Thymus (tissue), 11 donors: ENCODE measurements at regions not wholly inside any gene's neighbourhood (a gene's known extent, or its start where the extent isn't known, plus 50 kb on each side); places are given as distances from the start of the nearest gene placed in this dataset.
"Not testable (repeated sequence)": the region's sequence is repeated elsewhere in the genome, so short reads cannot be mapped to it uniquely, and the experiment has no call there.

ENCODE experiments used
- DNase-seq, 9 donors: peaks; one replicate each; pipeline ENCODE4 v3.0.0-alpha.2; 2013; ENCODE audit warnings: low spot score in 9 of 9, low read depth in 6 of 9, missing footprints in 1 of 9
- H3K27ac ChIP-seq, 2 donors: one replicate each; pipeline ENCODE4 v1.5.1; 2013; ENCODE audit warnings: control low read depth in 1 of 2, low read depth in 1 of 2, low read length in 1 of 2, mild to moderate bottlenecking in 1 of 2, moderate library complexity in 1 of 2
- H3K27me3 ChIP-seq, 2 donors: one replicate each; pipeline ENCODE4 v1.5.1; 2013; ENCODE audit warnings: low read length in 1 of 2; ENCODE audit not compliant: control insufficient read depth in 2 of 2, insufficient read depth in 1 of 2
- H3K36me3 ChIP-seq, 2 donors: one replicate each; pipeline ENCODE4 v1.5.1; 2013; ENCODE audit warnings: low read length in 1 of 2, mild to moderate bottlenecking in 1 of 2, moderate library complexity in 1 of 2; ENCODE audit not compliant: control insufficient read depth in 2 of 2, insufficient read depth in 2 of 2
- H3K4me1 ChIP-seq, 2 donors: one replicate each; pipeline ENCODE4 v1.5.1; 2013; ENCODE audit warnings: low read length in 2 of 2; ENCODE audit not compliant: control insufficient read depth in 2 of 2, insufficient read depth in 2 of 2
- H3K4me3 ChIP-seq, 2 donors: one replicate each; pipeline ENCODE4 v1.5.1; 2013; ENCODE audit warnings: low read length in 2 of 2, control low read depth in 1 of 2, mild to moderate bottlenecking in 1 of 2
- H3K9me3 ChIP-seq, 2 donors: one replicate each; pipeline ENCODE4 v1.5.1; 2013; ENCODE audit warnings: low read length in 1 of 2, mild to moderate bottlenecking in 1 of 2; ENCODE audit not compliant: control insufficient read depth in 2 of 2, insufficient read depth in 1 of 2
- WGBS: extraction: QIAGEN DNeasy Blood & Tissue Kit; methylation state at CpG from one replicate; pipeline ENCODE4 v1.1.7; 2013; 5-methylcytosine and 5-hydroxymethylcytosine counted together
- donor health status: healthy.

DNA sequence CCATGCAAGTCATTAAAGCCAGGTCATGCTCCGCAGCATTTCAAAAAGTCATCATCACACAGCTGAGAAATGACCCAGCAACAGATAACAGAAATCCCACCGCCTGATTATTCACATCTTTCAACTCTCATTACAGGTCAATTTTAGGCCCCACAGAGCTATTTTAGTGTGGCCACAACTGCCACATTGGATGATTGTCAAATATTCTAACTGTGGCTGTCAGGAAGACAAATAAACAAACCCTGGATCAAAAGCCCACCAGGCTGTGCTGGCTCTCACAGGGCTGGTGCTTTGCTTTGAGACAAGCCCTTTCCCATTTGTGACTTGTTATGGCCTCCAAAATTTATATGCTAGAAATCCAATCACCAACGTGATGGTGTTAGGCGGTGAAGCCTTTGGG lies 117.6 kb upstream of the CDC14C start:
- Histone ChIP-seq H3K27me3 (no peaks in the 10 kb centered on the region), H3K4me3 (no peak overlapping the region), H3K9me3 (no peaks in the 10 kb centered on the region), H3K36me3 (no peaks in the 10 kb centered on the region), H3K27ac (no peak overlapping the region), H3K4me1 (no peaks in the 10 kb centered on the region)
- no peak for DNase-seq
- WGBS = 46% methylated on average over 4 of the region's 4 CpGs

DNA sequence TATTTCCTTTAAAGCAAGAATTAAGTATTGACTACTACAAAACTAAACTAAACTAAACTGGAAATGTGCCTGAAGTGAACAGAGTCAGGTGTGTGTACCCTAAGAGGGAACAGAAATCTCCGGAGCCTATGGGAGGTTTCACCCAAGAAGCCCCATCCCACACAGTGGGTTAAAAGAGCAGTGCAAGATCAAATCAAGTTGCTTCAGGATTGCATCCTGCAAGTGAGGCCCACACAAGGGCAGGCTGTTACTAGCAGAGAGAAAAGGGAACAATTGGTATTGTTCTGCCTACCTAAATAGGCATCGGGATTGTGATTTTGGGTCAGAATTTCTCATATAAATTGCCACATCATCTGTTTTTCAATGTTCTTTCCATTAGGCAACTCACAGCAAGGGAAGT lies 113.3 kb upstream of the CDC14C start:
- Histone ChIP-seq H3K27me3 (no peaks in the 10 kb centered on the region), H3K9me3 (no peaks in the 10 kb centered on the region), H3K4me1 (no peaks in the 10 kb centered on the region), H3K36me3 (no peaks in the 10 kb centered on the region), H3K4me3 (no peak overlapping the region), H3K27ac (no peak overlapping the region)
- no peak for DNase-seq
- WGBS = 89% methylated on average over 2 of the region's 2 CpGs

DNA sequence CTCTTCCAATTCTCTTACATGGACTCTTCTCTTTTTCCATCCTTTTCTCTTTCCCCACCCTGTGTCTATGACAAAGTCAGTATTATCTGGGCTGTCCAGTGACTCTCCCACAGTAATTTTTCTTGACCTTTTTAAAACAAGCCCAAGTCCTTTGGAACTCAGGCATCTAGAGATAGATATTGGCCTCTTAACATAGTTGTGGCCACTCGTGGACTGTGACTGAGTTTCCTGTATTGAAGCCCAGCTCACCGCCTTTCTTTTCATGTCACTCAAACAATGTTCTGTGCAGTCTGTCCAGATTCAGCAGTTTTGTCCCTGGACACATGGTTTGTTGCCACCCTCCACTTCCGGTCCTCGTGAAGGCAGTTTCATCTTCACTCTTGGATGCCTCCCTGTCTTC lies 110.9 kb upstream of the CDC14C start:
- no peak for DNase-seq
- Histone ChIP-seq H3K4me3 (no peak overlapping the region), H3K36me3 (no peaks in the 10 kb centered on the region), H3K9me3 (no peaks in the 10 kb centered on the region), H3K27me3 (no peaks in the 10 kb centered on the region), H3K4me1 (no peaks in the 10 kb centered on the region), H3K27ac (no peak overlapping the region)
- 83% methylated on average over 4 of the region's 4 CpGs for WGBS

DNA sequence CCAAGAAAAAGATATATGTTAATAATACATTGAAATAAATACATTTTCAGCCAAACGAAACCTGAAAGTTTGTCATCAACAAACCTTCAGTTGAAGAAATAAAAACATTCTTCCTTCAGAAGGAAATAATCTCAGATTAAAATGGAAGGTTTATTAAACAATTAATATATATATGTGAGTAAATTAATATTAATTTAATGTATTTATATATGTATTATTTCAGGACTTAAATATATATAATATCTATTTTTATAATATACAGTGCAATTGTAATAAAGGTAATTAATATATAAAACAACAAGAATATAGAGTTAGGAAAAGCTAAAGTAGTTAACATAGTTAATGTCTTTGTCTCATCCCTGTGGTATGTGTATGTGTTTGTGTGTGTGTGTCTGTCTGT lies 102.2 kb upstream of the CDC14C start:
- DNase-seq = no peak
- no peaks in the 10 kb centered on the region for H3K4me1 ChIP-seq
- H3K27ac ChIP-seq = no peak overlapping the region
- no peaks in the 10 kb centered on the region for H3K9me3 ChIP-seq
- WGBS = 96% methylated on average over 1 of the region's 1 CpG
- H3K27me3 ChIP-seq = no peaks in the 10 kb centered on the region
- H3K36me3 ChIP-seq = no peaks in the 10 kb centered on the region
- H3K4me3 ChIP-seq = no peak overlapping the region

DNA sequence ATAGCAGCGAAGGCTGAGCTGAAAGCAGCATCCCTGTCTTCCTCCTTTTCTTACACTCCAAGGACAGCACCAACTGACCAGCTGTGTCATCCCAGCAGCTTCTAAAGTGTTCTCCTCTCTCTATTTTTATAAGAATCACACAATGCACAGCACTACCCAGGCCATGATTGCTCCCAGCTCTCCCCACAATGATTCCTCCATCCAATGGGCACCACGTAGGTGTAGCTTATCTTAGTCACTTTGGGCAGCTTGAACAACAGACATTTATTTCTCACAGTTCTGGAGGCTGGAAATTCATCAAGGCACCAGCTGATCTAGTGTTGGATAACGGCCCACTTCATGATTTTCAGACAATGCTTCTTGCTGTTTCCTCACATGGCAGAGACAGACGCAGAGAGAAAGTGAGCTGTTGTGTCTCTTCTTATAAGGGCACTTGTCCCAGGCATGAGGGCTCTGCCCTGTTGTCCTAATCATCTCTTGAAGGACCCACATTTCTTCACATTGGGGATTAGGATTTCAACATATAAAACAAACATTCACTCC lies 92.0 kb upstream of the CDC14C start:
- DNase-seq = no peak
- H3K4me1 ChIP-seq = no peaks in the 10 kb centered on the region
- WGBS = 86% methylated on average over 4 of the region's 4 CpGs

GRCh38 chr7:48837266-48837665 lies 87.1 kb upstream of the CDC14C start:
- H3K36me3 ChIP-seq = no peaks in the 10 kb centered on the region
- 88% methylated on average over 1 of the region's 1 CpG for WGBS
- no peak overlapping the region for H3K27ac ChIP-seq
- no peaks in the 10 kb centered on the region for H3K27me3 ChIP-seq
- H3K4me3 ChIP-seq = no peak overlapping the region
- no peak for DNase-seq
- H3K9me3 ChIP-seq = no peaks in the 10 kb centered on the region
- H3K4me1 ChIP-seq = no peaks in the 10 kb centered on the region

More for the DNA sequence above, 92.0 kb upstream of the CDC14C start:
- Histone ChIP-seq H3K27ac (no peak overlapping the region), H3K9me3 (no peaks in the 10 kb centered on the region), H3K36me3 (no peaks in the 10 kb centered on the region), H3K4me3 (no peak overlapping the region), H3K27me3 (no peaks in the 10 kb centered on the region)

GRCh38 chr7:48839108-48839507 lies 85.2 kb upstream of the CDC14C start:
- no peaks in the 10 kb centered on the region for H3K4me1 ChIP-seq
- no peaks in the 10 kb centered on the region for H3K9me3 ChIP-seq
- 92% methylated on average over 5 of the region's 5 CpGs for WGBS
- no peaks in the 10 kb centered on the region for H3K36me3 ChIP-seq
- no peak for DNase-seq
- H3K4me3 ChIP-seq = no peak overlapping the region
- H3K27me3 ChIP-seq = no peaks in the 10 kb centered on the region
- H3K27ac ChIP-seq = no peak overlapping the region

- Histone ChIP-seq H3K27ac (no peak overlapping the region), H3K27me3 (no peaks in the 10 kb centered on the region), H3K9me3 (no peaks in the 10 kb centered on the region), H3K4me3 (no peak overlapping the region), H3K36me3 (no peaks in the 10 kb centered on the region), H3K4me1 (no peaks in the 10 kb centered on the region)
- DNase-seq = no peak
- 87% methylated on average over 4 of the region's 4 CpGs for WGBS
Observed at GRCh38 chr7:48841739-48842138, 82.6 kb upstream of the CDC14C start.

GRCh38 chr7:48847917-48848316 lies 76.4 kb upstream of the CDC14C start:
- Histone ChIP-seq H3K27ac (no peak overlapping the region), H3K36me3 (no peaks in the 10 kb centered on the region), H3K4me3 (no peak overlapping the region), H3K9me3 (no peaks in the 10 kb centered on the region), H3K27me3 (peaks cover 0 to 2% of the 10 kb centered on the region in 2 donors), H3K4me1 (no peaks in the 10 kb centered on the region)
- no peak for DNase-seq
- 30% methylated on average over 45 of the region's 45 CpGs for WGBS

DNA sequence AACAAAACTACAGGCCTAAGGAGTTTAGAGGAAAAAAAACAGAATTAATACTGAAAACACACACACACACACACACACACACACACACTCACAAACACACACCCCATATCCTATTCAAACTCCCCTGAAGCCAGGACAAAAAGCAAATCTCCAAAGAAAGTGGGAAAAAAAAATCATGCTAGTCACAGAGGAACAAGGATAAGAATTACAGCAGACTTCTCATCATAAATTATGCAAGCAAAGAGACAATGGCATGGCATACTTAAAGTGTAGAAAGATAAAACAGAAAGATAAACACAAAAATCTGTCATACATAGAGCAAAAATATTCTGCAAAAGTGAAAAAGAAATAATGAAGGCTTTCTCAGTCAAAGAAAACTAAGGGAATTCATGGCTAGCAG lies 63.9 kb upstream of the CDC14C start:
- H3K27me3 ChIP-seq, H3K4me3 ChIP-seq, DNase-seq, H3K36me3 ChIP-seq, H3K9me3 ChIP-seq, H3K27ac ChIP-seq, H3K4me1 ChIP-seq: not testable (repeated sequence)
